ENCODE measurements at regions not wholly inside any gene's neighbourhood (a gene's known extent, or its start where the extent isn't known, plus 50 kb on each side); places are given as distances from the start of the nearest gene placed in this dataset.

DNA sequence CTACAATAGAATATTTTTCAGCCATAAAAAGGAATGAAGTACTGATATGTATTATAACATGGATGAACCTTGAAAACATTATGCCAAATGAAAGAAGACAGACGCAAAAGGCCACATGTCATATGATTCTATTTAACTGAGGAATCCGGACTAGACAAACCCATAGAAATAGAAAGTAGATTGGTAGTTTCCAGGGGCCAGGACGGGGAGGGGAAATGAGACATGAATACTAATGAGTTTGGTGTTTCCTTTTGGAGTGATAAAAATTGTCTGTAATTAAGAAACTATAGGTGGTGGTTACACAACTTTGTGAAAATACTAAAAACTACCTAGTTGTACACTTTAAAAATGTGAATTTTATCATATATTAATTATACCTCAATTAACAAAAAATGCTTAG is 247.6 kb downstream of the BCAT1 start:
- no peak overlapping the region for H3K27ac ChIP-seq
- H2AFZ ChIP-seq: no peak overlapping the region
- TF ChIP-seq CTCF (IDR thresholded peaks at IDR 0.05): no peak
- H3K9me3 ChIP-seq (ENCODE audit: control insufficient read depth, low read length): no peaks in the 10 kb centered on the region
- H3K27me3 ChIP-seq (ENCODE audit: control insufficient read depth, insufficient read depth, low read length): no peaks in the 10 kb centered on the region
- no peaks in the 10 kb centered on the region for H3K79me2 ChIP-seq
- H3K4me3 ChIP-seq (ENCODE audit: low read depth, low read length): no peak overlapping the region
- no peak overlapping the region for H3K4me2 ChIP-seq (ENCODE audit: low read length)
- H3K36me3 ChIP-seq (ENCODE audit: control insufficient read depth, insufficient read depth, low read length): no peaks in the 10 kb centered on the region
- no peaks in the 10 kb centered on the region for H3K4me1 ChIP-seq
- H3K9ac ChIP-seq: no peak overlapping the region

DNA sequence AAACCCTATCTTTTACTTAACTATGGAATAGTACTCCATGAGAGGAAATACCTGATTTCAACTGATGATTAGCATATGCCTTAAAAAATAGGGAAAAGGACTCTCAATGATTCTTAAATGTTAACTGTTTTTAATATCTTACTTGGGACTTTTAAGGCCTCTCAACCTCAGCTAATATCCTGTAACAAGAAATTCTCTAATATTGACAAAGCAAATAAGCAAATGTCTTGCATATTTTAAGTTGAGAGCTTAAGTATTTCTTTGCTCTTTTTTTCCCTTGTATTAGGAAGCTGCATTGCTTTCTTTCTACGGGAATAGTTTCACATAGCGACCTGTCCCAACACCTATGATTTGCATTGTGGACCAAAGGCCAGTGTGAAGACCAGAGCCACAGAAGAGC is 249.9 kb downstream of the BCAT1 start:
- no peaks in the 10 kb centered on the region for H3K4me1 ChIP-seq
- H3K4me2 ChIP-seq (ENCODE audit: low read length): no peak overlapping the region
- H2AFZ ChIP-seq: no peak overlapping the region
- H3K27me3 ChIP-seq (ENCODE audit: control insufficient read depth, insufficient read depth, low read length): no peaks in the 10 kb centered on the region
- TF ChIP-seq CTCF (IDR thresholded peaks at IDR 0.05): no peak
- no peaks in the 10 kb centered on the region for H3K36me3 ChIP-seq (ENCODE audit: control insufficient read depth, insufficient read depth, low read length)
- H3K9ac ChIP-seq: no peak overlapping the region
- no peak overlapping the region for H3K27ac ChIP-seq
- no peak overlapping the region for H3K4me3 ChIP-seq (ENCODE audit: low read depth, low read length)
- H3K9me3 ChIP-seq (ENCODE audit: control insufficient read depth, low read length): no peaks in the 10 kb centered on the region
- no peaks in the 10 kb centered on the region for H3K79me2 ChIP-seq

GRCh38 chr12:24697769-24698168 is 251.1 kb downstream of the BCAT1 start:
- H3K4me3 ChIP-seq (ENCODE audit: low read depth, low read length): no peak overlapping the region
- no peak overlapping the region for H3K9ac ChIP-seq
- no peaks in the 10 kb centered on the region for H3K4me1 ChIP-seq
- H2AFZ ChIP-seq: no peak overlapping the region
- no peaks in the 10 kb centered on the region for H3K36me3 ChIP-seq (ENCODE audit: control insufficient read depth, insufficient read depth, low read length)
- no peak overlapping the region for H3K27ac ChIP-seq
- no peak overlapping the region for H3K4me2 ChIP-seq (ENCODE audit: low read length)
- no peaks in the 10 kb centered on the region for H3K27me3 ChIP-seq (ENCODE audit: control insufficient read depth, insufficient read depth, low read length)
- H3K9me3 ChIP-seq (ENCODE audit: control insufficient read depth, low read length): no peaks in the 10 kb centered on the region
- TF ChIP-seq CTCF (IDR thresholded peaks at IDR 0.05): no peak
- H3K79me2 ChIP-seq: no peaks in the 10 kb centered on the region

DNA sequence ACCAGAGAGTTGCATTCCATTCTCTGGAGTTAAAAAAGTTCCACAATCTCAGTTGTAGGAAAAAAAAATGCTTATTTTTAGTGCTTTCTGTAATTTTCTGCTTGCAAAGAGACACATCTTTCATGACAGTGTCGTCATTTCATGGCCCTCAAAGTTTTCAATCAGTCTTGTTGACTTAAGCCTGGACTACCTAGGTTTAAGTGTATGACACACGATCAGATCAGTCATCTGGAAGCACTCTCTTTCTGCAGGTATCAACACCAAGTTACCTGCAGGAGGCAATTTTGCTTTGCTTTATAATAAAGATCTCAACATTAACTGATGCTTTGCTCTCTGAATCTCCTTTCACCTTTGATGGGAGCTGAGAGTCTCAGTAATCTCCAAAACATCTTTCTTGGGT is 251.6 kb downstream of the BCAT1 start:
- H3K4me1 ChIP-seq: no peaks in the 10 kb centered on the region
- no peaks in the 10 kb centered on the region for H3K79me2 ChIP-seq
- no peak overlapping the region for H3K4me2 ChIP-seq (ENCODE audit: low read length)
- TF ChIP-seq CTCF (IDR thresholded peaks at IDR 0.05): no peak
- no peak overlapping the region for H3K4me3 ChIP-seq (ENCODE audit: low read depth, low read length)
- H3K9ac ChIP-seq: no peak overlapping the region
- no peak overlapping the region for H2AFZ ChIP-seq
- H3K27ac ChIP-seq: no peak overlapping the region
- no peaks in the 10 kb centered on the region for H3K27me3 ChIP-seq (ENCODE audit: control insufficient read depth, insufficient read depth, low read length)
- no peaks in the 10 kb centered on the region for H3K9me3 ChIP-seq (ENCODE audit: control insufficient read depth, low read length)
- H3K36me3 ChIP-seq (ENCODE audit: control insufficient read depth, insufficient read depth, low read length): no peaks in the 10 kb centered on the region

DNA sequence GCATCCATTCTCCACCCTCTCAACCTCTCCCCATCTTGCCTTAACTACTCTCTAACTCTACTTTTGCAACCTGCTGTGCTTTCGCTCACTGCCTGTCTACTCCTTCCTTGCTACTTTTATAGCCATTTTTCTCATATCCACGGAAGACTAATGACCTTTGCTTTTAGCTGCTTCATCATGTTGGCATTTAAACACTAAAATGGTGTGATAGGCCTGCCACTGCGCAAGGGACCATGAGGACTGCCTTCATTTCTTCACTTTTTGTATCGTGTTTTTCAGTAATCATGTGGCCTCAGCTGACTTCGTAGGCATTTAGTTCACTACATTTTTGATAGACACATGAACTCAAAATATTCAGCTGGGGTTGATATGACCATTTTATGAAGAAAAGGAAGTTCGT is 252.1 kb downstream of the BCAT1 start:
- no peak overlapping the region for H3K9ac ChIP-seq
- no peaks in the 10 kb centered on the region for H3K4me1 ChIP-seq
- H3K27me3 ChIP-seq (ENCODE audit: control insufficient read depth, insufficient read depth, low read length): no peaks in the 10 kb centered on the region
- no peak overlapping the region for H3K4me3 ChIP-seq (ENCODE audit: low read depth, low read length)
- no peak overlapping the region for H3K27ac ChIP-seq
- no peak overlapping the region for H3K4me2 ChIP-seq (ENCODE audit: low read length)
- no peak overlapping the region for H2AFZ ChIP-seq
- no peaks in the 10 kb centered on the region for H3K79me2 ChIP-seq
- no peak for TF ChIP-seq CTCF (IDR thresholded peaks at IDR 0.05)
- no peaks in the 10 kb centered on the region for H3K36me3 ChIP-seq (ENCODE audit: control insufficient read depth, insufficient read depth, low read length)
- H3K9me3 ChIP-seq (ENCODE audit: control insufficient read depth, low read length): no peaks in the 10 kb centered on the region
